GM04503 (cell line): ENCODE measurements at regions not wholly inside any gene's neighbourhood (a gene's known extent, or its start where the extent isn't known, plus 50 kb on each side); places are given as distances from the start of the nearest gene placed in this dataset.
"Not testable (repeated sequence)": the region's sequence is repeated elsewhere in the genome, so short reads cannot be mapped to it uniquely, and the experiment has no call there.

Experiments used
- DNase-seq: peaks from one replicate; pipeline ENCODE4 v3.0.0-alpha.2; 2012; ENCODE audit warnings: low read depth

DNA sequence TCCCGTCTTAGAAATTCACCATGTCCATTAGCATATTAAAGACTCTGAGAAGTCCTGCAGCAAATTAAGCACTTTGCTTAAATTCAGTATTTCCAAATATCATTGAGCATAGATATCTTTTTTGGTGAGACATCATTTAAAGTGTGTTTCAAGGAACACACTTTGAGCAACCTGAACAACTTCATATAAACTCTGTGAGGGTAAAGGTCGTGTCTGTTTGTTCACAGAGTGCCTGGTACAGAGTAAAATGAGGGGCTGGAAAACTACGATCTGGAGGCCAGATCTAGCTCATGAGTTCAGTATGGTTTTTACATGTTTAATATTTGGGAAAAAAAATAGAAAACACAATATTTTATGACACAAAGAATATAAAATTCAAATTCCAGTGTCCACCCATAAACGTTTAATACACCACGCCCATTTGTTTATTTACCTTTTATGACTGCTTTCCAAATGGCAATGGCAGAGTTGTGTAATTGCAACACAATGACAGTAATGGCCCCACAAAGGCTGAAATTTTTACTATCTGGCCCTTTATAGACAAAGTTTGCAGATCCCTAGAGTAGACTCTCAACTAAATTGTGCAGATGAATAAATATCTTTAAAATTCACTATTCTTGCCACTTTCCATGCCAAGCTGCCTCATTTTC is 67.4 kb downstream of the SNTN start:
- DNase-seq: no peak

DNA sequence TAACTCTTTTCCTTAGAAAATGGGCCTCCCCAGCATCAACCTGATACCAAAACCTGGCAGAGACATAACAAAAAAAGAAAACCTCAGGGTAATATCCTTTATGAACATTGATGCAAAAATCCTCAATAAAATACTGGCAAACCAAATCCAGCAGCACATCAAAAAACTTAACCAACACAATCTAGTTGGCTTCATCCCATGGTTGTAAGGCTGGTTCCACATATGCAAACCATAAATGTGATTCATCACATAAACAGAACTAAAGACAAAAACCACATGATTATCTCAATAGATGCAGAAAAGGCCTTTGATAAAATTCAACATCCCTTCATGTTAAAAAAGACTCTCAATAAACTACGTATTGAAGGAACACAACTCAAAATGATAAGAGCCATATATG is 68.5 kb downstream of the SNTN start:
- peak; percentile 44 for DNase-seq

DNA sequence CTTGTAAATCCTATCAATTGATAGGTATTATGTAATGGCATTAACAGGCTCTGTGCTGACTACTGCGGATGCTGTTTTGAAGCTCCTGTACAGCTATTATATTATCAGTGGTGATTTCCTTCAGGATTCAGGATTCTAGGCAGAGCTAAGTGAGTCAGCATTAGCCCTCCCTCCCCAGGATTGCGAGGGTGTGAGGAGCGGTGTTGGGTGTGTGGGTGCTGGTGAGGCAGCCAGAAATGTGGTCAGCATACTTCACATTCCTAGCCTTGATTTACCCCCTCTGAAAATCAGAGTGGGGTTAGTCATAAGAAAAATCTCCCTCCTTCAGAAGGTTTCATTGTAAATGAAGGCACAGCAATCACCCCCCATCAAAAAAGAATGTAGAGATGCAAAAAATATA is 72.5 kb downstream of the SNTN start:
- DNase-seq: peak; percentile 72

DNA sequence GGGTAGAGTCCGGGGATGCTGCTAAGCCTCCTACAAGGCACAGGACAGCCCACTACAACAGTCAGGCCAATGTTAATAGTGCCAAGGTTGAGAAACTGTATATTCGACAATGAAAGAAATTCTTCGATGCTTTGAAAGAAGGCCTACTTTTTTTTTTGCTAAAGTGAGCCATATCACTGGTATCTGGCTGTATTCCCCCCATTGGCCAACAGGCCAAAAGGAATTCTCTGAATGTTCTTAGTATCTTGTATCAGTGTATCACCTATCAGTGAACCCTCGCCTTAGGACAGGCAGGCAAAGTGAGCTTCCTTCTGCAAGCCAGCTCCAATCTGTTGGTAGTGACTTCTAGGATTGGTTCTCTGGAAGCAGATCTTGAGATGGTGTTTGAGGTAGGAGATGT is 74.2 kb downstream of the SNTN start:
- DNase-seq: no peak

DNA sequence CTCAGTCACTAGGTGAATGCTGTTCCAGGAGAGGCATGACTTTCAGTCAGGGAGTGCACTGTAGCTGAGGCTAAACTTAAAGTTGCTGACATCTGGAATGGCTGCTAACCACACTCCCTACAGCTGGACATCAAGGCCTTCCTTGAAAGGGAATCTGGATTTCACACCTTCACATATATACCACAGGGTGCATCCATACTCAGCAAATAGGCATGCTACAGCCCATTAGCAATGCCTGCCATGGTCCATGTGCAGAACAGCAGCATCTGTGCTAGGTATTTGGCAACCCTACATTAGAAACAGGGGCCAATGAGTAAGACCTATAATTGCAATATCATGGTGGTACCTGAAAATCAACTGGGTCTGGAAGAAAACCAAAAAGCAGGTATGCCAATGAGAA is 74.8 kb downstream of the SNTN start:
- no peak for DNase-seq

DNA sequence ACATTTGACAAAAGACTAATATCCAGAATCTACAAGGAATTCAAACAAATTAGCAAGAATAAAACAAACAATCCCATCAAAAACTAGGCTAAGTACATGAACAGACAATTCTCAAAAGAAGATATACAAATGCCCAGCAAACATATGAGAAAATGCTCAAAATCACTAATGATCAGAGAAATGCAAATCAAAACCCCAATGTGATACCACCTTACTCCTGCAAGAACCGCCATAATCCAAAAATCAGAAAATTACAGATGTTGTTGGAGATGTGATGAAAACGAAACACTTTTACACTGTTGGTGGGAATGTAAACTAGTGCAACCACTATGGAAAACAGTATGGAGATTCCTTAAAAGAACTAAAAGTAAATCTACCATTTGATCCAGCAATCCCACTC is 79.4 kb downstream of the SNTN start:
- no peak for DNase-seq

DNA sequence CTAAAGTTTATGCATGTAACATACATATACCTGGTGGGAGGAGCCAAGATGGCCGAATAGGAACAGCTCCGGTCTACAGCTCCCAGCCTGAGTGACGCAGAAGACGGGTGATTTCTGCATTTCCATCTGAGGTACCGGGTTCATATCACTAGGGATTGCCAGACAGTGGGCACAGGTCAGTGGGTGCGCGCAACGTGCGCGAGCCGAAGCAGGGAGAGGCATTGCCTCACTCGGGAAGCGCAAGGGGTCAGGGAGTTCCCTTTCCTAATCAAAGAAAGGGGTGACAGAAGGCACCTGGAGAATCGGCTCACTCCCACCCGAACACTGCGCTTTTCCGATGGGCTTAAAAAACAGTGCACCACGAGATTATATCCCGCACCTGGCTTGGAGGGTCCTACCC is 80.8 kb downstream of the SNTN start:
- not testable (repeated sequence) for DNase-seq

DNA sequence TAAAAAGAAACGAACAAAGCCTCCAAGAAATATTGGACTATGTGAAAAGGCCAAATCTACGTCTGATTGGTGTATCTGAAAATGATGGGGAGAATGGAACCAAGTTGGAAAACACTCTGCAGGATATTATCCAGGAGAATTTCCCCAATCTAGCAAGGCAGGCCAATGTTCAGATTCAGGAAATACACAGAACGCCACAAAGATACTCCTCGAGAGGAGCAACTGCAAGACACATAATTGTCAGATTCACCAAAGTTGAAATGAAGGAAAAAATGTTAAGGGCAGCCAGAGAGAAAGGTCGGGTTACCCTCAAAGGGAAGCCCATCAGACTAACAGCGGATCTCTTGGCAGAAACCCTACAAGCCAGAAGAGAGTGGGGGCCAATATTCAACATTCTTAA is 82.2 kb downstream of the SNTN start:
- not testable (repeated sequence) for DNase-seq

DNA sequence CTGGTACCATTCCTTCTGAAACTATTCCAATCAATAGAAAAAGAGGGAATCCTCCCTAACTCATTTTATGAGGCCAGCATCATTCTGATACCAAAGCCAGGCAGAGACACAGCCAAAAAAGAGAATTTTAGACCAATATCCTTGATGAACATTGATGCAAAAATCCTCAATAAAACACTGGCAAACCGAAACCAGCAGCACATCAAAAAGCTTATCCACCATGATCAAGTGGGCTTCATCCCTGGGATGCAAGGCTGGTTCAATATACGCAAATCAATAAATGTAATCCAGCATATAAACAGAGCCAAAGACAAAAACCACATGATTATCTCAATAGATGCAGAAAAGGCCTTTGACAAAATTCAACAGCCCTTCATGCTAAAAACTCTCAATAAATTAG is 82.3 kb upstream of the C3orf49 start:
- DNase-seq: not testable (repeated sequence)

DNA sequence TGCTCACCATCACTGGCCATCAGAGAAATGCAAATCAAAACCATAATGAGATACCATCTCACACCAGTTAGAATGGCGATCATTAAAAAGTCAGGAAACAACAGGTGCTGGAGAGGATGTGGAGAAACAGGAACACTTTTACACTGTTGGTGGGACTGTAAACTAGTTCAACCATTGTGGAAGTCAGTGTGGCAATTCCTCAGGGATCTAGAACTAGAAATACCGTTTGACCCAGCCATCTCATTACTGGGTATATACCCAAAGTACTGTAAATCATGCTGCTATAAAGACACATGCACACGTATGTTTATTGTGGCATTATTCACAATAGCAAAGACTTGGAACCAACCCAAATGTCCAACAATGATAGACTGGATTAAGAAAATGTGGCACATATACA is 80.5 kb upstream of the C3orf49 start:
- not testable (repeated sequence) for DNase-seq

DNA sequence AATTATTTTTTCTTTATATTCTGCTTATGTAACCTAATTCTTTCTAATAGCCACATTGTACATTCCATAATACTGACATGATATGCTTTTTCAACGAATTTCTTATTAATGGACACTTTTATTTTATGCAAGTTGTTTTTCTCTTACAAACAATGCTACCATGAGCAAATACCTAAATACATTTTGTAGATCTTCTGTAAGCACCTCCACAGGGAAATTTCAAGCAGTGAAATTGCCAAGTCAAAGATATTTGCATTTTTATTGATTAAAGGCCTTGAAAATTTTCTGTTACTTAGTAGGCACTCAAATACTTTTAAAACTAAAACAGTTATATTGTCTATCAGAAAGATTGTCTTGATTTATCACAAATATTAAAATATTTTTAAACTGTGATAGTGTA is 79.6 kb upstream of the C3orf49 start:
- no peak for DNase-seq

DNA sequence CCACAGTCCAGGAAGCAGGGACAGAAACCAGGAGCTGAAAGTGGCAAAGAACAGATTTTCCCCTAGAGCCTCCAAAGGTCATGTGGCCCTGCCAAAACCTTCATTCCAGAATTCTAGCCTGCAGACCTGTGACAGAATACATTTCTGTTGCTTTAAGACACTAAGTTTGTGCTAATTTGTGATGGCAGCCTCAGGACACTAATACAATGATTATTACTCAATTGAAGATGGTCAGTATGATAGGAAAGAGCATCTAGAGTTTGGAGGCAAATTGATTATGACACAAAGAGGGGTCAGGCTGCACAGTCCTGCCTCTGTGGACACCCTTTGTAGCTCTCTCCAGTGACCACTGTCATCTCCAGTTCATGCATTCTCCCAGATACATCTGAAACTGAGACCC is 79.0 kb upstream of the C3orf49 start:
- DNase-seq: no peak

DNA sequence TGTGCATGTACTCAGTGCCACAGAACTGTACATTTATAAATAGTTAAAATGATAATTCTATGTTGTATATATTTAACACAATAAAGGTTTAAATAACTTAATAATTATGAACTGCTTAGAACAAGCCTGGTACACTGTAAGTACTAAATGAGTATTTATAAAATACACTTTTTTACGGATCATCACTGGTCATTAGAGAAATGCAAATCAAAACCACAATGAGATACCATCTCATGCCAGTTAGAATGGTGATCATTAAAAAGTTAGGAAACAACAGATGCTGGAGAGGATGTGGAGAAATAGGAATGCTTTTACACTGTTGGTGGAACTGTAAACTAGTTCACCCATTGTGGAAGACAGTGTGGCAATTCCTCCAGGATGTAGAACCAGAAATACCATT is 74.4 kb upstream of the C3orf49 start:
- DNase-seq: not testable (repeated sequence)

DNA sequence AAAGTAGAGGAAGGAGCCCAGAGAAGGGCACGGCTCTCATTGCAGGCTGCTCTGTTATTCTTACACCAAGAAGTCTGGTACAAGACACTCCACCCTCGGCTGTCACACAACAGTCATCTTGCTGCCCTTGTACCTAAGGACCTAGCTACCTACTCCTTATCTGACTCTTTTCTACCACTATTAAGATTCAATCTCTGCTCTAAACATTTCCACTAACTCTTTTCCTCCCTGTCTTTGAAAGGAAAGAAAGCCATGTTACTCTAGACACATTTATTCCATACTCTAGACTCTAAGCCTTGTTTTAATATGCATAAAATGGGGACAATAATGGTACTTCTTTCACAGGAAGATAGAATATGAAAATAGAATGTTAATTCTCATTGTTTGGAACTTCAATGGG is 73.3 kb upstream of the C3orf49 start:
- DNase-seq: no peak

DNA sequence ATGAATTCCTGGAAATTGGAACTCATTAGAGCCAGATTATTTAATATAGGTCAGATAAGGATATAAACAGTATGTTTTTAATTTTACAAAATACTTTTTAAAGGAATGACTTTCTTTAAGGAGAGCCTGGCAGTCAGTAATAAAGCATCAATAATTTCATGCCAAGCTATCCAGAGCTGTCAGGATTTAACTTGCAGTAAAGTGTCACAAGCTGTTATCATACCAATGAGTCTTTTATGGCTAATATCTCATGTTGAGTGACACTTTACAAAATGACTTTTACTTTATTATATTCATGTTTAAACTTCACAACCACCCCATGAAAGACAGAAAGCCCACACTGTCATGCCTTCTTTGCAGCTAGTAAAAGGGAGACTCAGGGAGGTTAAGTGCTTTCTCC is 72.9 kb upstream of the C3orf49 start:
- no peak for DNase-seq

DNA sequence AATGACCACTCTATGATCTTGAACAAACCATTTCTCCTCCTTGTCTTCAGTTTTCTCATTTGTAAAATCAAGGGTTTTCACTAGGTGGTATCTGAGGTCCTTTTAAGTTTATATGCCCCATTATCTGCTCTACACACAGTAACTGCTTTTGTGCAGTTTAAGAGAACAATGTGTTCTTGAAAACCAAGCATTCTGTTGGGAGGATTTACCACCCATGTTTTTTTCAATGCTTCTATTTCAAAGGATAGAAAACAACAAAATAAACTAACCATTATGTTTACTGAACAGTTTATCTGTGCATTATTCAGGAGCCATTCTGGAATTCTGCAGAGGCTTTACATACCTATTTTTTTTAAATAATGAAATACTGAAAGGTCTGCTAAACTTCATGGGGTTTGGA is 67.6 kb upstream of the C3orf49 start:
- no peak for DNase-seq

DNA sequence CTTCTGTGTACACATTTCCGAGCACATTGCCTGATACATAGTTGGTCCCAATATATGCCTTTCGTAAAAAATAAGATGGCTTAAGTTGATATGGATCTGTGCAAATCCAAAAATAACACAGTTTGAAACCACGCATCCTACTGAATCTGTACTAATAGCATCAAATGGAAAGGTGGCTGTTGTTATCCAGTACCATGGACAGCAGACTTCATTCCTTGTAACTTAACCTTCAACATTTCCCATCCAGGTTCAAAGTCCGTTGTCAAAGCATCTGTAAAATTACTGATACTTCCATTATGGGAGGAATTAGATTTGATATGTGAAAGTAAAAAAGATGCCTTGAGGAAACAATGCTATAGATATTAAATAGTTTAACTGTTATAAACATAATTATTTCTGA is 65.5 kb upstream of the C3orf49 start:
- DNase-seq: no peak

DNA sequence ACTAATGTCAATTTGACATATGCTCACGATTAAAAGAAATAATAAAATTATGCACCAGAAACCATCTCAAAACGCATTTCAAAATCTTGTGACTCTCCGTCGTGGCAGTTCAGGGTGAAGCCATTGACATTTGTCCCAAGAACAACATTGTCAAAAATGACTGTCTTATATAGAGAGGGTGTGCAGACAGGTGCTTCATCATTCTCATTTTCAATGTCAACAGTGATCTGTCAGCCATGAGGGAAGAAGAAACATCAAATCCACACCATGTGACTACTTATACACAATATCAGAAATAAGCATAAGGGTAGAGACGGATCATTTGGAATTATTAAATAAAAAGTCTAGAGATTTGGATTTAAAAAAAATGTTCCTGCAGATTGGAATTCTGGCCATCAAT is 65.1 kb upstream of the C3orf49 start:
- DNase-seq: no peak

DNA sequence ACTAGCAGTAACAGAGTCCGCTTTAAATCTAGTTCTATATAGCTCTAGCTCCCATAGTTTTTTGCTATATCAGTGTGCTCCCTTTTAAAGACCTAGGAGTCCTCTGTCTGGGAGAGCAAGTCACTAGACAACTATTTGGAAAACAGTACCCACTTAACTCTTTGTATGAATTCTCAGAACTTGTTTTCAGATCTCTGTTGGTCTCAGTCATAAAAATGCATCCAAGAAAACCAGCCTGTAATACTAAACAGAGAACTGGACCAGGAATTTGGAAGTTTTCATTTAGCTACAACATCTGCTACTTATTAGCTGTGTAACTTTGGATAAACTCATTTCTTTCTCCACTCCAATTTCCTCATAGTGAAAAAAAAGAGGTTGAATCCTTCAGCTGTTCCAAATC is 56.9 kb upstream of the C3orf49 start:
- peak; percentile 87 for DNase-seq

DNA sequence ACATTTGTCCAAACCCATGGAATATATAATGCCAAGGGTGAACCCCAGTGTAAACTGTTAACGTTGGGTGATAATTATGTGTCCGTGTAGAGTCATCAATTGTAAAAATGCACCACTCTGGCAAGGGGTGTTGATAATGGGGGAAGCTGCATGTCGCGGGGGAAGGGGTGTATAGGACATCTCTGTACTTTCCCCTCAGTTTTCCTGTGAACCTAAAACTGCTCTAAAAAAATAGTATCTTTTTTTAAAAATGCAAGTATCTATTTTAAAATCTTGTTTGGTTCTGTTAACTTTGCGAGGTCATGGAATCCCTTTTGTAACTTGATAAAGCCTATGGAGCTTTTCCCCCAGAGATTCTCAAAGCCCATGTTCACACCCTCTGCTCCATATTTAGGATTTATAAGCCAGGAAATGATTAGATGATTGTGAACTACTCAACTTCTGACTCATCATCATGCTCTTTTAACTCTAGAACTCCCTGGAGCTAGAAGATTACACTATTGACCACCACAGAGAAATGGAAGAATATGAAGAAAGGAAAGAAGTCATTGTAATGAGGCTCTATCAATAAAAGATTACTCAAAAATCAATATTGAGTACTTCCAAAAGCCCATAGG is 56.1 kb upstream of the C3orf49 start:
- DNase-seq: peak; percentile 27

DNA sequence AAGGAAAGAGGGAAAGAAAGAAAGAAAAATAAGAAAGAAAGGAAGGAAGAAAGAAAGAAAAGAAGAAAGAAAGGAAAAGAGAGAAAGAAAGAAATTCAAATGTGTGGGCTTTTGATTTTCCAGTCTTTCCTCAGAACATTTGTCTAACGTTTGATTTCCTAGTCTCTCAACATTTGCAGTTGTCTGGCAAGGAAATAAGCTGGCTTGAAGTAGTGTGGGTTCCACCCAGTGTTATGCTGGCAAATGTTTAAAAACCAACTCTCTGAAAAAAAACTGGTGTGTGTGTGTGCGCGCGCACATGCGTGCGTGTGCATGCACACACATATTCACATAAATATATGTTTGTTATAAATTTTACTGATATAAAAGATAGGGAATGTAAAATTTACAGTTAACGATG is 54.6 kb upstream of the C3orf49 start:
- no peak for DNase-seq

DNA sequence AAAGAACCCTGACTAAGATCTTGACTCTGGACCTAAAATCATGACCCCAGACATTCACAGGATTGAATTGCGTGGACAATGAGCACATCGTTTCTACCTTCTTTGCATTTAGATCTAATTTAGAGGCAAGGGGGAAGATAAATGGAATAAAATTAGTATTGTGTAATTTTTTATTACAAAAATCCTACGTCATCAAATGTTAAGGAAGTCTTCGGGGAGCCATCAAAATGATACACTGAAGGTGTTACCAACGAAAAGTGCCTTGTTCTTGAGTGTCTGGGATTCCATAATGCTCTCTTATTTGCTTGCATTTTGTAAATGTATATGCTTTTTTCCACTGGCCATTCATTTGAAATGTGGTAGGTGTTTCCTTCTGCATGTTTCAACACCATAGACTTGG is 52.8 kb upstream of the C3orf49 start:
- DNase-seq: no peak

DNA sequence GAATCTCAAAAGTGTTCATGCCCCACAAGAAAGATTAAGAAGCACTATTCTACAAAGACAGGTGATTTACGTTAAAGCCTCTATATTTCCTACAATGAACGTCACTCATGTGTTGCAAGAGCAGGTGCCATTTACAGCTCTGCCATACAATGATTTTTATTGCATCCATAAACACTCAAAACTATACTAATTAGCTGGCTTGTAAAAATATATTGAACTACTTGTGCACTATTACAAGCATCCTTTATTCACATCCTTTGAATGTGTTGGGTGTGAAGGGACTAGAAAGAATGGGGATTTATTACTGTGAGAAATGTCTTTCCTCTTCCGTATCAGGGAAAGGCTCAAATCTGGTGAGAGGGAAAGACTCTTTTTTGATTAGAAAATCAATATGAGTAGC is 50.7 kb upstream of the C3orf49 start:
- DNase-seq: no peak

DNA sequence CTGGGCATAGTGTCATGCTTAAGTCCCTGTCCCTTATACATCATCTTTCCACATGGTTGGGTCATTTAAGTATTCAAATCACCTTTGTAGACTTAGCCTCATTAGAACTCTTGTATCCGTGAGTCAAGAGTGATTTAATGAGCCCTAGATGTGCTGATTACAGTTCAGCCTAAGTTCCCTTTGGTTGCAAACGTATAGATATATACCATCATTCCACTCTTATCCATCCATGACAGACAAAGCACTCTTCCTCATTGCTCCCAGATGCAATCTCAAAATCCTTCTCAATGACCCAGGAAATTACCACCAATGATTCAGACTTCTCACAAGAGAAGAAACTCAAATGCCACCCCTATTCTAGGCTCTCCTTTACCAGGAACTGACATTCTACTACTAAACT is 50.2 kb upstream of the C3orf49 start:
- no peak for DNase-seq
